K562 (cell line): ENCODE measurements at regions not wholly inside any gene's neighbourhood (a gene's known extent, or its start where the extent isn't known, plus 50 kb on each side); places are given as distances from the start of the nearest gene placed in this dataset.

ENCODE experiments used
- ATAC-seq: fragments of 200-7000 bp; cut with Tn5 transposase; 3 replicates; pipeline ENCODE4 v1.9.1; 2020; ENCODE audit warnings: moderate library complexity
- BruUV-seq: library from RNA; stranded (reverse); fragments of 400-500 nt; replicated peaks from 2 replicates; lab custom pipeline; 2021; lab: Mats Ljungman, UMichigan
- CTCF ChIA-PET: fragments of 300-600 bp; formaldehyde crosslinking; extraction: SDS; loops from one replicate; lab custom pipeline; 2021; ENCODE audit warnings: low intra/inter-chr PET ratio; lab: Yijun Ruan, JAX
- POLR2A ChIA-PET: fragments of 300-600, 350-650 bp; sonication (Branson Sonifier 250); formaldehyde crosslinking; extraction: SDS; loops from one replicate; lab custom pipeline; 2021; ENCODE audit warnings: antibody characterized with exemption, inconsistent platforms; lab: Yijun Ruan, JAX
- DNase-seq, 4 experiments: peaks; one replicate each; pipeline versions ENCODE4 v3.0.0 to v3.0.0-alpha.2; 2011 to 2018; ENCODE audit warnings: low spot score in 3 of 4, mixed read lengths in 3 of 4; ENCODE audit errors: extremely low read depth in 1 of 4
- FAIRE-seq: peaks from 2 replicates; lab custom pipeline; 2011; peaks lifted over from hg19 to GRCh38; lab: Jason Lieb, UNC
- H2AFZ ChIP-seq: 2 replicates; pipeline ENCODE4 v1.6.0; 2011; ENCODE audit warnings: low read depth, low read length, control low read depth, inconsistent platforms
- H3K27ac ChIP-seq: fragments of 200-600 bp; 3 replicates; pipeline ENCODE4 v1.8.0; 2011; ENCODE audit warnings: low read depth, mild to moderate bottlenecking, control low read depth, inconsistent platforms, low read length, moderate library complexity, mixed read lengths; ENCODE audit errors: extremely low read depth
- H3K27me3 ChIP-seq, 2 experiments: fragments of 300-600 bp in 1 of 2; 2 replicates in 1 of 2; 3 replicates in 1 of 2; pipeline versions ENCODE4 v1.6.0 to v1.8.0; 2011; ENCODE audit warnings: inconsistent platforms in 2 of 2, low read length in 2 of 2, mild to moderate bottlenecking in 1 of 2, mixed read lengths in 1 of 2, moderate library complexity in 1 of 2; ENCODE audit not compliant: control insufficient read depth in 2 of 2, insufficient read depth in 2 of 2
- H3K36me3 ChIP-seq: fragments of 300-600 bp; 3 replicates; pipeline ENCODE4 v1.8.0; 2011; ENCODE audit warnings: mild to moderate bottlenecking, low read length, inconsistent platforms; ENCODE audit not compliant: control insufficient read depth, insufficient read depth
- H3K4me1 ChIP-seq, 2 experiments: fragments of 200-600 bp in 1 of 2; replicated peaks in 1 of 2; 2 replicates in 1 of 2; 3 replicates in 1 of 2; pipeline versions ENCODE4 v1.5.1 to v1.8.0; 2011; ENCODE audit warnings: inconsistent platforms in 2 of 2, low read length in 2 of 2, mild to moderate bottlenecking in 1 of 2, mixed read lengths in 1 of 2, moderate library complexity in 1 of 2; ENCODE audit not compliant: control insufficient read depth in 2 of 2, insufficient read depth in 2 of 2
- H3K4me2 ChIP-seq: 2 replicates; pipeline ENCODE4 v1.6.1; 2011; ENCODE audit warnings: low read length, control low read depth, inconsistent platforms, mixed read lengths; ENCODE audit not compliant: insufficient read depth
- H3K4me3 ChIP-seq: fragments of 200-600 bp; sonication (generic), shearing (Covaris generic); 2 replicates; pipeline ENCODE4 v1.5.1; 2016; ENCODE audit warnings: control low read depth, inconsistent platforms
- H3K79me2 ChIP-seq: fragments of 200-600 bp; 3 replicates; pipeline ENCODE4 v1.8.0; 2011; ENCODE audit warnings: low read length, inconsistent platforms; ENCODE audit not compliant: control insufficient read depth, insufficient read depth
- H3K9ac ChIP-seq, 2 experiments: 2 replicates each; pipeline versions ENCODE4 v1.6.0 to v1.6.1; 2011; ENCODE audit warnings: low read depth in 2 of 2, low read length in 2 of 2, control low read depth in 1 of 2, inconsistent platforms in 1 of 2, mild to moderate bottlenecking in 1 of 2, mixed read lengths in 1 of 2; ENCODE audit not compliant: insufficient read depth in 1 of 2
- H3K9me1 ChIP-seq: one replicate; pipeline ENCODE4 v1.6.0; 2011; ENCODE audit warnings: inconsistent platforms, mild to moderate bottlenecking, low read length, moderate library complexity; ENCODE audit not compliant: control insufficient read depth, insufficient read depth
- H3K9me3 ChIP-seq: replicated peaks from 2 replicates; pipeline ENCODE4 v1.5.1; 2011; ENCODE audit warnings: low read depth, low read length, inconsistent platforms; ENCODE audit not compliant: control insufficient read depth, insufficient read depth
- H4K20me1 ChIP-seq: replicated peaks from 2 replicates; pipeline ENCODE4 v1.6.1; 2011; ENCODE audit warnings: low read length, inconsistent platforms, mixed read lengths; ENCODE audit not compliant: control insufficient read depth, insufficient read depth
- CBFA2T2 ChIP-seq: fragments of 450-650 bp; conservative IDR thresholded peaks from 2 replicates; pipeline ENCODE4 v1.6.1; 2017; ENCODE audit warnings: mild to moderate bottlenecking
- CGGBP1 ChIP-seq: fragments of 250-450 bp; sonication (Bioruptor Pico); IDR thresholded peaks from 2 replicates; pipeline ENCODE4 v1.9.0; 2021; ENCODE audit warnings: mild to moderate bottlenecking
- GTF3C2 ChIP-seq: IDR thresholded peaks from 3 replicates; pipeline ENCODE4 v1.6.1; 2011; ENCODE audit warnings: borderline replicate concordance, mild to moderate bottlenecking, moderate library complexity; ENCODE audit not compliant: insufficient read length; ENCODE audit errors: extremely low read depth
- HMGN3 ChIP-seq: IDR thresholded peaks from 2 replicates; pipeline ENCODE4 v1.6.1; 2011; ENCODE audit warnings: borderline replicate concordance, low read depth, mild to moderate bottlenecking, mixed read lengths, low read length; ENCODE audit not compliant: insufficient read length; ENCODE audit errors: extremely low read depth
- HOMEZ ChIP-seq: fragments of 250-450 bp; sonication (Bioruptor Pico); IDR thresholded peaks from 2 replicates; pipeline ENCODE4 v1.4.0; 2020; ENCODE audit warnings: mild to moderate bottlenecking, moderate library complexity
- MCM7 ChIP-seq, 2 experiments: fragments of 450-650 bp; IDR thresholded peaks; 2 replicates each; pipeline ENCODE4 v1.6.1; 2016 to 2018
- MTA2 ChIP-seq: fragments of 450-650 bp; IDR thresholded peaks from 2 replicates; pipeline ENCODE4 v1.6.1; 2016; ENCODE audit warnings: low read depth
- NFE2 ChIP-seq: IDR thresholded peaks from 2 replicates; pipeline ENCODE4 v1.6.1; 2014; ENCODE audit warnings: antibody characterized with exemption, low read depth
- NR2F6 ChIP-seq: fragments of 450-650 bp; formaldehyde crosslinking; IDR thresholded peaks from 2 replicates; pipeline ENCODE4 v1.4.0; 2020; ENCODE audit warnings: mild to moderate bottlenecking
- PHTF2 ChIP-seq: fragments of 250-450 bp; sonication (Bioruptor Pico); IDR thresholded peaks from 2 replicates; pipeline ENCODE4 v1.5.0; 2021; ENCODE audit warnings: mild to moderate bottlenecking
- THAP7 ChIP-seq: fragments of 250-450 bp; sonication (Bioruptor Pico); IDR thresholded peaks from 2 replicates; pipeline ENCODE4 v1.5.0; 2021
- U2AF2 ChIP-seq: fragments of 200-400 bp; formaldehyde crosslinking; optimal IDR thresholded peaks from 2 replicates; pipeline ENCODE3; 2017; ENCODE audit warnings: low read depth, mild to moderate bottlenecking, low read length
- WGBS: fragments of 100-300 bp; shearing (Covaris generic); methylation state at CpG from one replicate; pipeline ENCODE4 v1.1.6; 2016; ENCODE audit warnings: low coverage, mixed read lengths; ENCODE audit not compliant: insufficient coverage; ENCODE audit errors: missing lambda C conversion rate; 5-methylcytosine and 5-hydroxymethylcytosine counted together
- in situ Hi-C: fragments of 300-500 bp; cut with MboI; formaldehyde crosslinking; loops from 4 replicates; pipeline ENCODE4 v1.15.0; 2018; ENCODE audit warnings: inconsistent platforms, mixed read lengths
- intact Hi-C: fragments of 100-400 bp; cut with micrococcal nuclease; formaldehyde crosslinking; loops from 2 replicates; pipeline ENCODE4 v1.14.2; 2022

GRCh38 chr16:64282181-64282580, 839.7 kb downstream of the CDH11 start:
- in situ Hi-C loops (no loop called here), intact Hi-C loops (no loop called here)
- CTCF ChIA-PET, result no interaction called here
- H3K79me2 ChIP-seq, result no peaks in the 10 kb centered on the region
- no peak overlapping the region for H3K9ac ChIP-seq
- FAIRE-seq, result no peak
- ATAC-seq, result no peak
- TF ChIP-seq GTF3C2, result no peak
- TF ChIP-seq, all 486 proteins: peak for 0
- no peak for DNase-seq
- Histone ChIP-seq H3K9me3 (no peaks in the 10 kb centered on the region; the same call in 1 of the 2 replicates), H3K27me3 (no peaks in the 10 kb centered on the region), H4K20me1 (no peaks in the 10 kb centered on the region), H3K9me1 (no peaks in the 10 kb centered on the region), H2AFZ (no peak overlapping the region), H3K4me1 (no peaks in the 10 kb centered on the region), H3K4me2 (no peak overlapping the region), H3K36me3 (no peaks in the 10 kb centered on the region), H3K4me3 (no peak overlapping the region), H3K27ac (no peak overlapping the region)
- WGBS, result 0% methylated on average over 3 of the region's 3 CpGs
- POLR2A ChIA-PET, result no interaction called here
- no TSS peak for BruUV-seq

- ATAC-seq, result no peak
- no peak for TF ChIP-seq NFE2
- no peak for TF ChIP-seq THAP7 (CRISPR knock-in tag)
- no peak for TF ChIP-seq U2AF2
- TF ChIP-seq MTA2, result no peak
- TF ChIP-seq NR2F6 (CRISPR knock-in tag), result no peak
- TF ChIP-seq CBFA2T2, result no peak
- TF ChIP-seq PHTF2 (CRISPR knock-in tag), result no peak
- no peak for TF ChIP-seq MCM7 (IDR thresholded peaks at IDR 0.05)
- TF ChIP-seq HMGN3, result no peak
- TF ChIP-seq HOMEZ (CRISPR knock-in tag), result no peak
- no peak for TF ChIP-seq CGGBP1 (CRISPR knock-in tag)
- TF ChIP-seq, all 486 proteins: peak for 0
- Histone ChIP-seq H3K9me3 (no peaks in the 10 kb centered on the region; the same call in 1 of the 2 replicates), H3K9me1 (no peaks in the 10 kb centered on the region), H4K20me1 (no peaks in the 10 kb centered on the region), H3K9ac (no peak overlapping the region), H3K36me3 (no peaks in the 10 kb centered on the region), H2AFZ (no peak overlapping the region), H3K4me1 (no peaks in the 10 kb centered on the region), H3K4me2 (no peak overlapping the region), H3K4me3 (no peak overlapping the region), H3K27ac (no peak overlapping the region), H3K79me2 (no peaks in the 10 kb centered on the region), H3K27me3 (no peaks in the 10 kb centered on the region)
- WGBS, result 0% methylated on average over 8 of the region's 9 CpGs
- FAIRE-seq (no peak), DNase-seq (no peak)
- in situ Hi-C loops, result no loop called here
- ChIA-PET CTCF (no interaction called here), POLR2A (no interaction called here)
- intact Hi-C loops, result no loop called here
- no TSS peak for BruUV-seq
Observed at GRCh38 chr16:64280317-64280716, 841.5 kb downstream of the CDH11 start.
